Stimulated activated CD8-positive, alpha-beta memory T cell treated with anti-CD3 and anti-CD28 coated beads, Interleukin-15, amount 100 ng/mL, for 48 hours (primary cell): ENCODE measurements at regions not wholly inside any gene's neighbourhood (a gene's known extent, or its start where the extent isn't known, plus 50 kb on each side); places are given as distances from the start of the nearest gene placed in this dataset.
A peak's percentile ranks its signal among the peaks of the same experiment; 100 is the strongest.
"Not testable (repeated sequence)": the region's sequence is repeated elsewhere in the genome, so short reads cannot be mapped to it uniquely, and the experiment has no call there.

Source experiments
- DNase-seq, 2 donors: peaks; one replicate each; pipeline ENCODE4 v3.0.0-alpha.2; 2020; ENCODE audit warnings: low read depth in 2 of 2

- DNase-seq = no peak
Observed at GRCh38 chr12:107826276-107826675, 51.8 kb downstream of the ASCL4 start.

- no peak for DNase-seq
Observed at GRCh38 chr12:107829271-107829670, 54.8 kb downstream of the ASCL4 start.

GRCh38 chr12:107832441-107832840 lies 57.9 kb downstream of the ASCL4 start:
- DNase-seq = no peak

DNA sequence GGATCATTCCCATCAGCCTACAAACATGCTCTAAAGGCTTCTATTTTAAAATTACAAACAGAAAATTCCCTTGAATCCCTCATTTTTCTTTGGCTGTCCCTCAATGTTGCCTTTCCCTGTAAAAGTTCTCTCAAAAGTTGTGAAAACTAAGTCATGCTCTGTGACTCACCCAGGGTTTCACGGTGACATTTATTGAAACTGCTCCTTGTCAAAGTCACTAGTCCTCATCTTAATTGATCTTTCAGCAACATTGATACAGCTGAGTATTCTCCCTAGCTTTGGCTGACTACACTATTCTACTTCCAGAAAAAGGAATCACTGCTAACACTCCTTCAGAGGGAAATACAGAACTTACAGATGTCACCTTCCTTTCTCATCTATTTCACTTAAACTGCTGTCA lies 65.7 kb downstream of the ASCL4 start:
- no peak for DNase-seq

DNA sequence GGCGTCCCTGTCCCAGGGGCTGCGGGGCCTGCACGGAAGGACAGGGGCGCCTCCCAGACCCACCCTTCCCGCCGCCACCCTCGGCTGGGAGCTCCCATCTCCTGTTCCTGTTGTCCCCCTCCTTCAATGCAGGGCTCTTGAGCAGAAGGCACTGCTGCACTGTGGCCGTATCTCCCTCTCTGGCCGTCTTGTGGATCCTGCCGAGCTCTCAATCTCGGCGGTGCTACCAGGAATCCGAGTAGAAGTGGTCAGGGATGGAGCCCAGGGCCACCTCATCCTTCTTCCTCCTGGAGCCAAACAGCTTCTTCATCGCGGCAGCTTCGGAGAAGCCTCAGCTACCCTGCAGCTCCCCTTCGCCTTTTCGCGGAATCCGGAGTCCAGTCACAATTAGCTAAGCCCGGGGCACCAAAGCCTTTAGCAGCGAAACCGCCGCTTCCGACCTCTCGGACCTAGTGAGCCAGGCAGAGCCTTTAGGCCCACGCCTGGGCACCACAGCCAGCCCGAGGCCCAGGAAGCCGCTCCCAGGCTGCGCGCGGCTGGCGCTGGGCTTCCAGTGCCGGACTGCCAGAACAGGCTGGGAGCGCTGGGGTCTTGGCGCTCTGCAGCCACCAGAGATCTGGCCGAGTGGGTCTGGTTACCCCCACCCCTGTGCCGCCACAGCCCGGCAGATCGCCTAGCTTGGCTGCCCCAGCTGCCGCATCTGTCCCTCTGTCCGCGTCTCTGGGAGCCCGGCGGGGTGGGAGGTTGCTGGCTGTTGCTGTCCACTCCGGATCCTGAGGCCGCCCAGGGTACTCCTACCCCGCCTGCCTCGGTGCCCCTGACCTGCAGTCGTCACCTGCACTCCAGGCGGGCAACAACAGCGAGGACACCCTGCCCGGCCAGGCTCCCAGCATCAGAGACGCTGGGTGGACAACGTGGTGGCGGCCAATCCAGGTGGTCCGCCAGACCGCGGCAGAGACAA lies 69.1 kb downstream of the ASCL4 start:
- no peak for DNase-seq

DNA sequence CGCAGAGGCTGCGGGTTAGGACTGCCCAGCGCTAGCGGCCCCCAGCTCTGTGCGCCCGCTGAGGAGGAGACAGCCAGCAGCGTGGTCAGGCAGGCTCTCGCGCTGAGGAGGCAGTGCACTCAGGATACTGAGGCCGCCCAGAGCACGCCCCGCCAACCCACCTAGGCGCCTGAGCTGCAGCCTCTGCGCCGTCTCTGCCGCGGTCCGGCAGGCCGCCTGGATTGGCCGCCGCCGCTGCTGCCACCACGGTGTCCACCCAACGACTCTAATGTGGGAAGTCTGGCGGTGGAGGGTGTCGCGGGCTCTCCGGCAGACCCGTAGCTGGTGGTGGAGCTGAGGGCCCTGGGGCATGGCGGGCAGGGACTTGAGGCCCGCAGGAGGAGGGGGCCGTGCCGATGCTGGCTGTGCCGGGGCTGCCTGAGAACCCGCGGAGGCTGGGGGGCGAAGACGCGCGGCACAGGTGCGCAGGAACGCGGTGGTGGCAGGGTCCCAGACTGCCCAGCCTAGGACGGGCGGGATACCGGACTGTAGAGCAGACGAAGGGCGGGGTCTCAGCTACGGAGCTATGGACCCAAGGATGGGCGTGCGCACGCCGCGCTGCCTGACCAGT lies 69.9 kb downstream of the ASCL4 start:
- no peak for DNase-seq

- DNase-seq = no peak
Observed at GRCh38 chr12:107845226-107845979, 70.9 kb downstream of the ASCL4 start.

GRCh38 chr12:107845980-107846659 lies 71.6 kb downstream of the ASCL4 start:
- DNase-seq = no peak

- no peak for DNase-seq
Observed at GRCh38 chr12:107847430-107847829, 72.9 kb downstream of the ASCL4 start.

DNA sequence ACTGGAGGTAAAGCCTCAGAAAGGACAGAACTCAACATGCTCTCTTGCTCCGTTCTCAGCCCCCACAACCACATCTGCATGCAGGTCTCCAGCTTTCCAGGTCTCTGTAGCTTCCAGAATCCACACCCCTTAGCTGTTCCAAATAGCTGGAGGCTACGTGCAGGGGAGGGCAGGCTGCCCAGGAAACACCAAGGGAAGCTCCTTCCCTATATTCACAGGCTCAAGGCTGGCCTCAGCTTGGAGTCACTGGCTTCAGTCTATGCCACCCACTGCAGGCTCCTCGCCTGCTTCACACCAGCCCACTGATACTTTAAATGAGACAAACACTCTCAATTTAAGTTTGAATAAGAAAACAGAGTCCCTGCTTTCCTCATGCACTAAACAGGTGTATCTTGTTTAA lies 73.3 kb downstream of the ASCL4 start:
- no peak for DNase-seq

GRCh38 chr12:107853479-107853878 lies 79.0 kb downstream of the ASCL4 start:
- no peak for DNase-seq

GRCh38 chr12:107855471-107855870 lies 81.0 kb downstream of the ASCL4 start:
- DNase-seq = no peak

- no peak for DNase-seq
Observed at GRCh38 chr12:107856096-107856495, 81.6 kb downstream of the ASCL4 start.

DNA sequence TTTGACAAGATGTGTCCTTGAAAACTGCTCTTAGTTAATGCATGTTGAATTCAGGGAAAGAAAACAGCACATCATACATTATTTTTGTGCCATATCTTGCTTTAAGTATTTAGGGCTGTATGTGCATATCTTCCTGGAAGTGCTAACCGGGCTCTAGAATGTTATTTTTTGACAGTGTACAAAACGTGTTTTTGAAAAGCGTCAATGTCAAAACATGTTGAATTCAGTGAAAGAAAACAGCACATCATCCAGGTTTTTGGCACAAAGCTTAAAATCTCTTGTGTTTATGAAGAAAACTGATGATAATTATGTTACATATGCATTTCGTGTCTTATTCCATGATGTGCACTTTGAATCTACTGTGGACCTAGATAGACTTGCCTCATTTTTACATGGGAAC lies 82.7 kb downstream of the ASCL4 start:
- DNase-seq = no peak

- no peak for DNase-seq
Observed at GRCh38 chr12:107859367-107859766, 84.9 kb downstream of the ASCL4 start.

DNA sequence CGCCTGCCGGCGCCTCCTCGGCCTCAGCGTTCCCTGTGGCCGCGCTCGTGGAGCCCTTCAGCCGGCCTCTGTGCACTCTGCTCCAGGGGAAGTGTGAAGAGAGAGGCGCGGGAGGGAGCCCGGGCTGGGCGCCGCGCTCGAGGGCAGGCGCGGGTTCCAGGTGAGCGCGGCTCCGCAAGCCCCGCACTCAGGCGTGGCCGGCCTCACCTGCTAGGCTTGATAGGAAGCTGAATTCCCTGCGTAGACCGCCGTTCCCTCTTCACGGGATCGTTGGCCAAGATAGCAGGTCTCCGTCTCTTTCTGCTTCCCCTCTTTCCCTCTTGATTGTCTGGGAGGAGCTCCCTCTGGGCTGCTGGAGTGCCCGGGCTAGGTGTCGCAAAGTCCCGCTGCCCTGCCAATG lies 89.7 kb downstream of the ASCL4 start:
- no peak for DNase-seq

DNA sequence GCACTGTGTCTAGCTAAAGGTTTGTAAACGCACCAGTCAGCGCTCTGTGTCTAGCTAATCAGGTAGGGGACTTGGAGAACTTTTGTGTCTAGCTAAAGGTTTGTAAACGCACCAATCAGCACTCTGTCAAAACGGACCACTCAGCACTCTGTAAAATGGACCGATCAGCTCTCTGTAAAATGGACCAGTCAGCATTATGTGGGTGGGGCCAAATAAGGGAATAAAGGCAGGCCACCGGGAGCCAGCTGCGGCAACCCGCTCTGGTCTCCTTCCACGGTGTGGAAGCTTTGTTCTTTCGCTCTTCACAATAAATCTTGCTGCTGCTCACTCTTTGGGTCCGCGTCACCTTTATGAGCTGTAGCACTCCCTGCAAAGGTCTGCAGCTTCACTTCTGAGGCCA lies 90.2 kb downstream of the ASCL4 start:
- not testable (repeated sequence) for DNase-seq

- no peak for DNase-seq
Observed at GRCh38 chr12:107873223-107873622, 98.7 kb downstream of the ASCL4 start.

GRCh38 chr12:107875786-107876185 lies 101.3 kb downstream of the ASCL4 start:
- no peak for DNase-seq

DNA sequence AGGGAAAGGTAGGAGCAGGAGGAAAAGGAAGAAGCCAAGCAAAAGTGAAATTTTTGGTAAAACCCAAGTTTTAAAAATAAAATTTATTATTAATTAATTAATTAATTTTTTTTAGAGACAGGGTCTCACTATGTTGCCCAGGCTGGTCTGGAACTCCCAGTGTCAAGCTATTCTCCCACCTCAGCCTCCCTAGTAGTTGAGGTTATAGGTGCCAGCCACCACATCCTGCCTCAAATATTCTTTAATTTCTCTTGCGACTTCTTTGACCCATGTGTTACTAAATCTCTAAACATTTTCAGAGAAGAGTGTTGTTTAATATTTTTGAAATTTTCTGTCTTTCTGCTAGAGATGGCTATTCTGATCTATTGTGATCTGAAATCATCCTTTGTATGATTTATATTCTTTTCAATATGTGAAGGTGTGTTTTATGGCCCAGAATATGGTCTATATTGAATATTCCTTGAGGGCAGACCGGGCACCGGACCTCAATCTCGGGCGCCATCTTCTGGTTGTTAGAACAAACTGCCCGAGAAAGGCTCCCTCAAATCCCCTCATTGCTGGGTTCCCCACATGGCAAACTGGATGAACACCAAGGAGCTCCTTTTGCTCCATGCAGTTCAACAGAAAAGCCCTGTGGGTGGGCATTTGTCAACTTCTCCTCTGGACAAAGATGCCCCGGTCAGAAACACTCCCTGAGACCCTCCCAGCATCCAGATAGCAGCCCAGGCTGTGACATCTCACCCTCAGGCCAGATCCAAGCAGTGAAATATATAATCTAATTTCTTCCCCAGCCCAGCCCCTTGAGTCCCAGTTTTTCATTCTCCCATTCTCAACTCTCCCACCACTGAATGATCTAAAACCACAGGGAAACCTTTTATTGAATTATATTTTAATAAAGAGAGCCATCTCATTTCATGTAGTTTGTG lies 110.5 kb downstream of the ASCL4 start:
- peak; percentile 10 to 13 for DNase-seq

GRCh38 chr12:107888789-107889188 lies 114.3 kb downstream of the ASCL4 start:
- no peak for DNase-seq
